Coronary artery (tissue), 2 donors: ENCODE measurements at regions not wholly inside any gene's neighbourhood (a gene's known extent, or its start where the extent isn't known, plus 50 kb on each side); places are given as distances from the start of the nearest gene placed in this dataset.

Experiments used
- DNase-seq: peaks from one replicate; pipeline ENCODE4 v3.0.0-alpha.2; 2017; ENCODE audit warnings: low spot score
- H3K27ac ChIP-seq, 2 donors: fragments of 200-600 bp; sonication (generic); one replicate each; pipeline ENCODE4 v1.5.1; 2016 to 2019
- H3K4me3 ChIP-seq: fragments of 200-600 bp; sonication (generic); 2 replicates; pipeline ENCODE4 v1.5.1; 2016; ENCODE audit warnings: mild to moderate bottlenecking, moderate library complexity
- CTCF ChIP-seq: fragments of 200-600 bp; sonication (generic); IDR thresholded peaks from one replicate; pipeline ENCODE4 v1.5.1; 2019; ENCODE audit warnings: antibody characterized with exemption

- TF ChIP-seq CTCF, result no peak
- DNase-seq, result no peak
These were observed 134.5 kb upstream of the RET start for GRCh38 chr10:42942279-42942950.

GRCh38 chr10:42943025-42943818 lies 133.6 kb upstream of the RET start:
- no peak for TF ChIP-seq CTCF
- H3K27ac ChIP-seq, result no peak overlapping the region
- peak; percentile 40 for DNase-seq
- H3K4me3 ChIP-seq, result no peak overlapping the region

More at GRCh38 chr10:42942279-42942950, 134.5 kb upstream of the RET start:
- no peak overlapping the region for H3K4me3 ChIP-seq
- H3K27ac ChIP-seq, result no peak overlapping the region

- no peak overlapping the region for H3K4me3 ChIP-seq
- H3K27ac ChIP-seq, result no peak overlapping the region
- no peak for DNase-seq
- TF ChIP-seq CTCF, result no peak
These were observed 128.8 kb upstream of the RET start for GRCh38 chr10:42948040-42948439.

GRCh38 chr10:42949287-42949686 lies 127.6 kb upstream of the RET start:
- no peak for TF ChIP-seq CTCF
- no peak for DNase-seq

GRCh38 chr10:42950606-42951485 lies 126.0 kb upstream of the RET start:
- Histone ChIP-seq H3K4me3 (no peak overlapping the region), H3K27ac (no peak overlapping the region)
- DNase-seq, result peak; percentile 62

More at GRCh38 chr10:42949287-42949686, 127.6 kb upstream of the RET start:
- Histone ChIP-seq H3K4me3 (no peak overlapping the region), H3K27ac (no peak overlapping the region)

More at GRCh38 chr10:42950606-42951485, 126.0 kb upstream of the RET start:
- TF ChIP-seq CTCF, result no peak
